PFSK-1 (cell line): ENCODE measurements at regions not wholly inside any gene's neighbourhood (a gene's known extent, or its start where the extent isn't known, plus 50 kb on each side); places are given as distances from the start of the nearest gene placed in this dataset.

ENCODE experiments used
- FOXP2 ChIP-seq: optimal IDR thresholded peaks from 2 replicates; pipeline ENCODE3; 2011; ENCODE audit warnings: borderline replicate concordance, control low read depth, inconsistent platforms; ENCODE audit not compliant: insufficient read depth; ENCODE audit errors: extremely low read length, extremely low read depth
- POLR2AphosphoS5 ChIP-seq: IDR thresholded peaks from 2 replicates; pipeline ENCODE4 v1.6.1; 2012; ENCODE audit warnings: low read depth, mild to moderate bottlenecking, control low read depth, low read length, moderate library complexity
- REST ChIP-seq, 2 experiments: IDR thresholded peaks; 2 replicates each; pipeline versions ENCODE4 v1.6.1 to v1.8.0; 2011 to 2012; ENCODE audit warnings: low read depth in 2 of 2, low read length in 2 of 2, control low read depth in 1 of 2, inconsistent platforms in 1 of 2, mild to moderate bottlenecking in 1 of 2, moderate library complexity in 1 of 2; ENCODE audit not compliant: insufficient read depth in 1 of 2
- SIN3A ChIP-seq: IDR thresholded peaks from 2 replicates; pipeline ENCODE4 v1.6.1; 2012; ENCODE audit warnings: mild to moderate bottlenecking, low read length, moderate library complexity, borderline replicate concordance; ENCODE audit not compliant: insufficient read depth
- TAF1 ChIP-seq: IDR thresholded peaks from 2 replicates; pipeline ENCODE4 v1.6.1; 2012; ENCODE audit warnings: low read length, control low read depth, borderline replicate concordance; ENCODE audit not compliant: insufficient read depth

GRCh38 chr6:133707456-133707855, 181.5 kb upstream of the TCF21 start:
- TF ChIP-seq REST (IDR thresholded peaks at IDR 0.05; ENCODE audit: insufficient read depth in 1 of 2, low read depth in 2 of 2, low read length in 2 of 2) (no peak), FOXP2 (no peak), SIN3A (no peak), TAF1 (no peak), POLR2AphosphoS5 (no peak)

GRCh38 chr6:133710826-133711225, 178.1 kb upstream of the TCF21 start:
- TF ChIP-seq TAF1 (no peak), REST (IDR thresholded peaks at IDR 0.05; ENCODE audit: insufficient read depth in 1 of 2, low read depth in 2 of 2, low read length in 2 of 2) (no peak), FOXP2 (no peak), SIN3A (no peak), POLR2AphosphoS5 (no peak)

GRCh38 chr6:133715270-133715669, 173.6 kb upstream of the TCF21 start:
- TF ChIP-seq REST (IDR thresholded peaks at IDR 0.05; ENCODE audit: insufficient read depth in 1 of 2, low read depth in 2 of 2, low read length in 2 of 2) (no peak), FOXP2 (no peak), POLR2AphosphoS5 (no peak), TAF1 (no peak), SIN3A (no peak)

- TF ChIP-seq TAF1, result no peak
- TF ChIP-seq REST (IDR thresholded peaks at IDR 0.05; ENCODE audit: insufficient read depth in 1 of 2, low read depth in 2 of 2, low read length in 2 of 2), result no peak
- TF ChIP-seq SIN3A, result no peak
- no peak for TF ChIP-seq FOXP2
- TF ChIP-seq POLR2AphosphoS5, result no peak
Observed at GRCh38 chr6:133724726-133725125, 164.2 kb upstream of the TCF21 start.

GRCh38 chr6:133726188-133726587, 162.7 kb upstream of the TCF21 start:
- TF ChIP-seq POLR2AphosphoS5 (no peak), SIN3A (no peak), REST (IDR thresholded peaks at IDR 0.05; ENCODE audit: insufficient read depth in 1 of 2, low read depth in 2 of 2, low read length in 2 of 2) (no peak), TAF1 (no peak), FOXP2 (no peak)
